HCT116 (cell line): ENCODE measurements at regions not wholly inside any gene's neighbourhood (a gene's known extent, or its start where the extent isn't known, plus 50 kb on each side); places are given as distances from the start of the nearest gene placed in this dataset.

Experiments used
- EGR1 ChIP-seq: IDR thresholded peaks from 2 replicates; pipeline ENCODE4 v1.6.1; 2012; ENCODE audit warnings: low read depth
- TF ChIP-seq, protein P1 (sequence below), 3 experiments: fragments of 200-600 bp in 1 of 3; sonication (generic) in 1 of 3; IDR thresholded peaks in 2 of 3; conservative IDR thresholded peaks in 1 of 3; 2 replicates each; pipeline ENCODE4 v1.5.1; 2012 to 2017; ENCODE audit warnings: low read depth in 2 of 3, low read length in 2 of 3, antibody characterized with exemption in 1 of 3, borderline replicate concordance in 1 of 3, control low read depth in 1 of 3, mild to moderate bottlenecking in 1 of 3, mixed read lengths in 1 of 3, mixed run types in 1 of 3, moderate library complexity in 1 of 3; ENCODE audit not compliant: insufficient read depth in 1 of 3

DNA sequence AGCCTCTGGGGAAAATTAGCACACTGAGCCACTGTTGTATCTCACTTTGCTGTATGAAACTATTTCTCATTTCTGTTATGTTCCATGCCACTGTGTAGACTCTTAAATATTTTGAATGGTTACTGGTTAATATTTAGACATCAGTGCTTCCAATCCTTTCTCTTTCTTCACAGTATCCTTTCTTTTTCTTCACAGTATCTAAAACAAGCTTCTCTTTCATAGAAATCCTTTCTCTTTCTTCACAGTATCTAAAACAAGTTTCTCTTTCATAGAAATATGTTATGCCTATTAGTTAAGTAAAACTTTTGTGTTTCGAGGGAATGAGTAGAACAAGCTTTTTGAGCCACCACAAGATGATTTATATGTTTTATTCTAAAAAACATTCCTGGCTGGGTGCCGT lies 326.8 kb upstream of the KLF12 start:
- no peak for TF ChIP-seq EGR1
- TF ChIP-seq, protein P1, sequence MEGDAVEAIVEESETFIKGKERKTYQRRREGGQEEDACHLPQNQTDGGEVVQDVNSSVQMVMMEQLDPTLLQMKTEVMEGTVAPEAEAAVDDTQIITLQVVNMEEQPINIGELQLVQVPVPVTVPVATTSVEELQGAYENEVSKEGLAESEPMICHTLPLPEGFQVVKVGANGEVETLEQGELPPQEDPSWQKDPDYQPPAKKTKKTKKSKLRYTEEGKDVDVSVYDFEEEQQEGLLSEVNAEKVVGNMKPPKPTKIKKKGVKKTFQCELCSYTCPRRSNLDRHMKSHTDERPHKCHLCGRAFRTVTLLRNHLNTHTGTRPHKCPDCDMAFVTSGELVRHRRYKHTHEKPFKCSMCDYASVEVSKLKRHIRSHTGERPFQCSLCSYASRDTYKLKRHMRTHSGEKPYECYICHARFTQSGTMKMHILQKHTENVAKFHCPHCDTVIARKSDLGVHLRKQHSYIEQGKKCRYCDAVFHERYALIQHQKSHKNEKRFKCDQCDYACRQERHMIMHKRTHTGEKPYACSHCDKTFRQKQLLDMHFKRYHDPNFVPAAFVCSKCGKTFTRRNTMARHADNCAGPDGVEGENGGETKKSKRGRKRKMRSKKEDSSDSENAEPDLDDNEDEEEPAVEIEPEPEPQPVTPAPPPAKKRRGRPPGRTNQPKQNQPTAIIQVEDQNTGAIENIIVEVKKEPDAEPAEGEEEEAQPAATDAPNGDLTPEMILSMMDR (IDR thresholded peaks at IDR 0.05 in 2 of 3, conservative IDR thresholded peaks at IDR 0.05 in 1 of 3; ENCODE audit: borderline replicate concordance in 1 of 3, insufficient read depth in 1 of 3, low read depth in 2 of 3, low read length in 2 of 3), result no peak
